Stomach (tissue), 4 donors: ENCODE measurements at regions not wholly inside any gene's neighbourhood (a gene's known extent, or its start where the extent isn't known, plus 50 kb on each side); places are given as distances from the start of the nearest gene placed in this dataset.

Source experiments
- CTCF ChIP-seq, 7 experiments: fragments of 450-650 bp in 4 of 7; fragments of 200-600 bp in 3 of 7; sonication (generic) in 3 of 7; IDR thresholded peaks; one replicate each; pipeline ENCODE4 v1.5.1; 2016 to 2019; ENCODE audit warnings: antibody characterized with exemption in 7 of 7, control low read depth in 2 of 7, mild to moderate bottlenecking in 1 of 7
- EP300 ChIP-seq: sonication (generic); formaldehyde crosslinking; IDR thresholded peaks from one replicate; pipeline ENCODE4 v1.6.1; 2017; ENCODE audit warnings: antibody characterized with exemption
- POLR2A ChIP-seq, 4 donors: fragments of 450-650 bp; IDR thresholded peaks; one replicate each; pipeline ENCODE4 v1.6.1; 2016; ENCODE audit warnings: antibody characterized with exemption in 4 of 4, control low read depth in 2 of 4, mild to moderate bottlenecking in 1 of 4, moderate library complexity in 1 of 4
- POLR2AphosphoS5 ChIP-seq, 3 donors: sonication (generic); formaldehyde crosslinking; IDR thresholded peaks; one replicate each; pipeline ENCODE4 v1.6.1; 2016; ENCODE audit warnings: antibody characterized with exemption in 3 of 3

- TF ChIP-seq POLR2AphosphoS5 (IDR thresholded peaks at IDR 0.05) (no peak), CTCF (IDR thresholded peaks at IDR 0.05) (no peak), POLR2A (IDR thresholded peaks at IDR 0.05) (no peak), EP300 (no peak)
These were observed 325.6 kb downstream of the ZWINT start for GRCh38 chr10:56035489-56035888.
